ENCODE measurements at regions not wholly inside any gene's neighbourhood (a gene's known extent, or its start where the extent isn't known, plus 50 kb on each side); places are given as distances from the start of the nearest gene placed in this dataset.

- H3K27ac ChIP-seq (ENCODE audit: low read depth in 1 of 2, low read length in 2 of 2): no peak overlapping the region
- DNase-seq (ENCODE audit: low spot score): peak; percentile 54
- H3K4me3 ChIP-seq (ENCODE audit: low read depth in 1 of 3, low read length in 3 of 3): no peak overlapping the region
- H3K9me3 ChIP-seq (ENCODE audit: control insufficient read depth in 4 of 4, low read length in 3 of 4): no peaks in the 10 kb centered on the region
- H3K4me1 ChIP-seq (ENCODE audit: control insufficient read depth in 4 of 4, insufficient read depth in 4 of 4, low read length in 3 of 4): no peaks in the 10 kb centered on the region
- H3K9ac ChIP-seq (ENCODE audit: low read depth in 1 of 2, low read length in 2 of 2): no peak overlapping the region
- no peaks in the 10 kb centered on the region for H3K36me3 ChIP-seq (ENCODE audit: control insufficient read depth in 4 of 4, insufficient read depth in 3 of 4, low read depth in 1 of 4, low read length in 3 of 4)
- TF ChIP-seq, protein P1, sequence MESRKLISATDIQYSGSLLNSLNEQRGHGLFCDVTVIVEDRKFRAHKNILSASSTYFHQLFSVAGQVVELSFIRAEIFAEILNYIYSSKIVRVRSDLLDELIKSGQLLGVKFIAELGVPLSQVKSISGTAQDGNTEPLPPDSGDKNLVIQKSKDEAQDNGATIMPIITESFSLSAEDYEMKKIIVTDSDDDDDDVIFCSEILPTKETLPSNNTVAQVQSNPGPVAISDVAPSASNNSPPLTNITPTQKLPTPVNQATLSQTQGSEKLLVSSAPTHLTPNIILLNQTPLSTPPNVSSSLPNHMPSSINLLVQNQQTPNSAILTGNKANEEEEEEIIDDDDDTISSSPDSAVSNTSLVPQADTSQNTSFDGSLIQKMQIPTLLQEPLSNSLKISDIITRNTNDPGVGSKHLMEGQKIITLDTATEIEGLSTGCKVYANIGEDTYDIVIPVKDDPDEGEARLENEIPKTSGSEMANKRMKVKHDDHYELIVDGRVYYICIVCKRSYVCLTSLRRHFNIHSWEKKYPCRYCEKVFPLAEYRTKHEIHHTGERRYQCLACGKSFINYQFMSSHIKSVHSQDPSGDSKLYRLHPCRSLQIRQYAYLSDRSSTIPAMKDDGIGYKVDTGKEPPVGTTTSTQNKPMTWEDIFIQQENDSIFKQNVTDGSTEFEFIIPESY (IDR thresholded peaks at IDR 0.05): no peak
- TF ChIP-seq RXRA (IDR thresholded peaks at IDR 0.05) (peak in 1 of 2 donors; percentile 33), SP1 (IDR thresholded peaks at IDR 0.05) (no peak), FOXA2 (IDR thresholded peaks at IDR 0.05) (no peak), CTCF (IDR thresholded peaks at IDR 0.05; ENCODE audit: low read depth, low read length, missing input control) (peak; percentile 98), HNF4A (conservative IDR thresholded peaks at IDR 0.05) (peak; percentile 24 to 51), RAD21 (IDR thresholded peaks at IDR 0.05) (peak; percentile 96 to 100)
- 32% methylated on average over 4 of the region's 4 CpGs for WGBS
- no peaks in the 10 kb centered on the region for H3K27me3 ChIP-seq (ENCODE audit: control insufficient read depth in 4 of 4, insufficient read depth in 4 of 4, low read length in 3 of 4)
Observed at GRCh38 chr15:79595995-79596622, 164.0 kb downstream of the MINAR1 start.

DNA sequence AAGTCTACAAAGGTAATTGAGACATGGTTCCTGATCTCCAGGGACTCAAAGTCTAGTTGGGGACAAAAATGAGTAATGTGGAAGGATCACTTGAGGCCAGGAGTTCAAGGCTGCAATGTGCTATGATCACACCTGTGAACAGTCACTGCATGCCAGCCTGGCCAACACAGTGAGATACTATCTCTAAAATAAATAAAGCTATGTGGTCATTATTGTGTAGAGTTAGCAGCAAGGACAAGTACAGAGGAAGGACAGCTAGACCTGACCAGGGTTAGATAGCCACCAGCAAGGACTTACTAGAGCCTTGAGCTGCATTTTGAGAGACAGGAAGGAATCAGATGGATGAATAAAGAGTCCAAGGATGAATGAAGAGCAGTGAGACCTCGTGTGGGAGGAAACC is 166.5 kb downstream of the MINAR1 start:
- H3K9me3 ChIP-seq (ENCODE audit: control insufficient read depth in 4 of 4, low read length in 3 of 4): no peaks in the 10 kb centered on the region
- no peaks in the 10 kb centered on the region for H3K4me1 ChIP-seq (ENCODE audit: control insufficient read depth in 4 of 4, insufficient read depth in 4 of 4, low read length in 3 of 4)
- TF ChIP-seq HNF4A (conservative IDR thresholded peaks at IDR 0.05) (no peak), JUND (IDR thresholded peaks at IDR 0.05) (no peak), TAF1 (conservative IDR thresholded peaks at IDR 0.05) (no peak), RAD21 (IDR thresholded peaks at IDR 0.05) (no peak), HNF4G (IDR thresholded peaks at IDR 0.05) (no peak), FOXA1 (IDR thresholded peaks at IDR 0.05) (no peak), NR2F2 (IDR thresholded peaks at IDR 0.05) (no peak), RXRA (IDR thresholded peaks at IDR 0.05) (no peak), EGR1 (IDR thresholded peaks at IDR 0.05; ENCODE audit: low read depth in 2 of 2) (no peak)
- no peak overlapping the region for H3K4me3 ChIP-seq (ENCODE audit: low read depth in 1 of 3, low read length in 3 of 3)
- WGBS: 84% methylated on average over 1 of the region's 1 CpG
- H3K27ac ChIP-seq (ENCODE audit: low read depth in 1 of 2, low read length in 2 of 2): no peak overlapping the region
- no peaks in the 10 kb centered on the region for H3K27me3 ChIP-seq (ENCODE audit: control insufficient read depth in 4 of 4, insufficient read depth in 4 of 4, low read length in 3 of 4)
- H3K36me3 ChIP-seq (ENCODE audit: control insufficient read depth in 4 of 4, insufficient read depth in 3 of 4, low read depth in 1 of 4, low read length in 3 of 4): no peaks in the 10 kb centered on the region
- H3K9ac ChIP-seq (ENCODE audit: low read depth in 1 of 2, low read length in 2 of 2): no peak overlapping the region
- DNase-seq (ENCODE audit: low spot score): no peak

GRCh38 chr15:79601405-79602086 is 169.4 kb downstream of the MINAR1 start:
- WGBS: 79% methylated on average over 7 of the region's 7 CpGs
- H3K36me3 ChIP-seq (ENCODE audit: control insufficient read depth in 4 of 4, insufficient read depth in 3 of 4, low read depth in 1 of 4, low read length in 3 of 4): no peaks in the 10 kb centered on the region
- DNase-seq (ENCODE audit: low spot score): no peak
- H3K9ac ChIP-seq (ENCODE audit: low read depth in 1 of 2, low read length in 2 of 2): no peak overlapping the region
- no peak overlapping the region for H3K4me3 ChIP-seq (ENCODE audit: low read depth in 1 of 3, low read length in 3 of 3)
- no peaks in the 10 kb centered on the region for H3K4me1 ChIP-seq (ENCODE audit: control insufficient read depth in 4 of 4, insufficient read depth in 4 of 4, low read length in 3 of 4)
- H3K9me3 ChIP-seq (ENCODE audit: control insufficient read depth in 4 of 4, low read length in 3 of 4): no peaks in the 10 kb centered on the region
- no peak overlapping the region for H3K27ac ChIP-seq (ENCODE audit: low read depth in 1 of 2, low read length in 2 of 2)
- H3K27me3 ChIP-seq (ENCODE audit: control insufficient read depth in 4 of 4, insufficient read depth in 4 of 4, low read length in 3 of 4): no peaks in the 10 kb centered on the region
- TF ChIP-seq TAF1 (conservative IDR thresholded peaks at IDR 0.05) (no peak), HNF4G (IDR thresholded peaks at IDR 0.05) (no peak), REST (IDR thresholded peaks at IDR 0.05) (no peak), HNF4A (conservative IDR thresholded peaks at IDR 0.05) (no peak), FOXA2 (IDR thresholded peaks at IDR 0.05) (no peak), RAD21 (IDR thresholded peaks at IDR 0.05) (no peak), JUND (IDR thresholded peaks at IDR 0.05) (no peak), CTCF (IDR thresholded peaks at IDR 0.05; ENCODE audit: low read depth, low read length, missing input control) (no peak), YY1 (IDR thresholded peaks at IDR 0.05) (no peak), FOXA1 (IDR thresholded peaks at IDR 0.05) (no peak), EGR1 (IDR thresholded peaks at IDR 0.05; ENCODE audit: low read depth in 2 of 2) (no peak), GABPA (IDR thresholded peaks at IDR 0.05 in 1 of 2, conservative IDR thresholded peaks at IDR 0.05 in 1 of 2) (no peak), RXRA (IDR thresholded peaks at IDR 0.05) (no peak)

Measured in liver (tissue), 8 donors.